ENCODE measurements at regions not wholly inside any gene's neighbourhood (a gene's known extent, or its start where the extent isn't known, plus 50 kb on each side); places are given as distances from the start of the nearest gene placed in this dataset.

DNA sequence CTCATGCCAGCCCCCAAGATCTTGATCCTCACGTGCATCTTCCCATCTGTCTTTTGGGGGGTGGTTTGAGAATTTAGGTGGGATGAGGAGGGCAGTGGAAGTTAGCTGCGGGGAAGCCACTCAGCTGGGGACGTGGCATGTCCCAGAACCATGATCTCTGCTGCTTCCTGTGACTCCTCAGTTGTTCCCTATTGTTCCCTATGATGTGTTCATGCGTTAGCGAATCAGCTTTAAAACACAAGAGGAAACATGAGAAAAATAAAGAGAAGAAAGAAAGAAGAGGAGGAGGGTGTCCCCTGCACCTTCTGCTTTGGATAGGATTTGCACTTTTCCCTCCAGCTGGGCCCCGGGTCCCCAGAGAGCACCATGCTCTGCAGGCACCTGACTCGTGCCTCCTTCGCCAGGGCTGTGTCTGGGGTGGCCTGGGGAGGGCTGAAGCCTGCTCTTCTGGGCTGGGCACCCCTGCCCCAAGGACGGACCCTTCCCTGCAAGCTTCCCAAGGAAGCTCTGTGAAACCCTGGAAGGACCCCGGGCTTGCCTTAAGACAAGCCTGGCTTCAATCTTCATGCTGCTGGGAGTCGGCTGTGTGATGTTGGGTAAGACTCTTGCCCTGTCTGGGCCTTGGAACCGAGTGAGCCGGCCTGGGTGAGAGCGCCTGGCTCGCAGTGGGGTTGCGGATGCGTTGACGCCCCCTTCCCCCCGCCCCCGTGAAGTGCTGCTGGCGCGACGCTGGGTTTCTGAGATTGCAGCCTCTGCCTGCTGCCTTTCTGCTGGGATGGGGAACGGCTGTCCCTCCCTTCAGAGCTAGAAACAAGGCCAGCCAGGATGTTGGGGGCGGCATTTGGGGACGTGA, 62.8 kb upstream of the CIBAR2 start:
- Histone ChIP-seq H3K27ac (ENCODE audit: low read depth in 2 of 2, low read length in 1 of 2) (peak overlapping the region; percentile 88 to 97), H3K4me1 (ENCODE audit: control insufficient read depth in 1 of 2, insufficient read depth in 2 of 2, low read depth in 1 of 2, low read length in 1 of 2) (peaks cover 26 to 79% of the 10 kb centered on the region in 2 experiments), H3K27me3 (ENCODE audit: insufficient read depth) (no peaks in the 10 kb centered on the region), H4K20me1 (ENCODE audit: insufficient read depth) (peaks cover 5% of the 10 kb centered on the region; the same call in 1 of the 2 replicates), H3K79me2 (ENCODE audit: insufficient read depth) (peaks cover 87% of the 10 kb centered on the region; the same call in 1 of the 2 replicates), H3K9ac (no peak overlapping the region), H3K9me2 (no peaks in the 10 kb centered on the region), H3F3A (replicated peaks; ENCODE audit: insufficient read depth) (peaks cover 21% of the 10 kb centered on the region), H3K4me3 (ENCODE audit: low read depth in 2 of 2, low read length in 1 of 2) (peak overlapping the region in 1 of 2 experiments; percentile 12; a peak in 2 of 4 replicates), H2AFZ (ENCODE audit: low read depth) (peak overlapping the region; percentile 54; the same call in 1 of the 2 replicates), H3K9me3 (no peaks in the 10 kb centered on the region), H3K36me3 (replicated peaks in 1 of 2; ENCODE audit: control insufficient read depth in 1 of 2, insufficient read depth in 2 of 2, low read length in 1 of 2) (no peaks in the 10 kb centered on the region), H3K4me2 (peak overlapping the region; percentile 93)
- POLR2A ChIA-PET = interaction anchor here (1.0 to 1.5 kb wide), 4 partner anchors 12 to 61 kb away, joined by 3 to 5 read pairs (median 4); no protein-coding TSS in a partner anchor
- WGBS (ENCODE audit: low lambda C conversion rate) = 83% methylated on average over 20 of the region's 26 CpGs
- TF ChIP-seq TCF12 (IDR thresholded peaks at IDR 0.05) (no peak), SIN3A (IDR thresholded peaks at IDR 0.05; ENCODE audit: borderline replicate concordance, low read depth, low read length) (no peak), RXRA (IDR thresholded peaks at IDR 0.05; ENCODE audit: borderline replicate concordance, low read depth) (no peak), RAD21 (IDR thresholded peaks at IDR 0.05; ENCODE audit: low read length) (no peak), TAF1 (IDR thresholded peaks at IDR 0.05; ENCODE audit: borderline replicate concordance, low read depth, low read length) (no peak), ELF1 (IDR thresholded peaks at IDR 0.05) (no peak), MXI1 (IDR thresholded peaks at IDR 0.05; ENCODE audit: low read depth, low read length) (no peak), EZH2phosphoT487 (IDR thresholded peaks at IDR 0.05; ENCODE audit: borderline replicate concordance, low read depth) (no peak), EP300 (IDR thresholded peaks at IDR 0.05; ENCODE audit: borderline replicate concordance in 1 of 2, low read depth in 1 of 2, low read length in 1 of 2) (no peak), TEAD4 (IDR thresholded peaks at IDR 0.05; ENCODE audit: borderline replicate concordance, insufficient read depth) (no peak), RCOR1 (IDR thresholded peaks at IDR 0.05; ENCODE audit: low read length) (no peak), FOXJ3 (CRISPR knock-in tag; IDR thresholded peaks at IDR 0.05) (no peak), RFX5 (IDR thresholded peaks at IDR 0.05; ENCODE audit: low read length) (no peak), MEF2A (IDR thresholded peaks at IDR 0.05; ENCODE audit: borderline replicate concordance, low read depth) (no peak), SMC3 (IDR thresholded peaks at IDR 0.05; ENCODE audit: low read depth, low read length) (no peak)
- TF ChIP-seq, protein P1, sequence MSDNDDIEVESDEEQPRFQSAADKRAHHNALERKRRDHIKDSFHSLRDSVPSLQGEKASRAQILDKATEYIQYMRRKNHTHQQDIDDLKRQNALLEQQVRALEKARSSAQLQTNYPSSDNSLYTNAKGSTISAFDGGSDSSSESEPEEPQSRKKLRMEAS (IDR thresholded peaks at IDR 0.05; ENCODE audit: low read depth) = no peak
- no peak for DNase-seq
- CTCF ChIA-PET = interaction anchor here (0.7 to 7.7 kb wide), 21 partner anchors 9 to 159 kb away, joined by 3 to 122 read pairs (median 8); no protein-coding TSS in a partner anchor

DNA sequence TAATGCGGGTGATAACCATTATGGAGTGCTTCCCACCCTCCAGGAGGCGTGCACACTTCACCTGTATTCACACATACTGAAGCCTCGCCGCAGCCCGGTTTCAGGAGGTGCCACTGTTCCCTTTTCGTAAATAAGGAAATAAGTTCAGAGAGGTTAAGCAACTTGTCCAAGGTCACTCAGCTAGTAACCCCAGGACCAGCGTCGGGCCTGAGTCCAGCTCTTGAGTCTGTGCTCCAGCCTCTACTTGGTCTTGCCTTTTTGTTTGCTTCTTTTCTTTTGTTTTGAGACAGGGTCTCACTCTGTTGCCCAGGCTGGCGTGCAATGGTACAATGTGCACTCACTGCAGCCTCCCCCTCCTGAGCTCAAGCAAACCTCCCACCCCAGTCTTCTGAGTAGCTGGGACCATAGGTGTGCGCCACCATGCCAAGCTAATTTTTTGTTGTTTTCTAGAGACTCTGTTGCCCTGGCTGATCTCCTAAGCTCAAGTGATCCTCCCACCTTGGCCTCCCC, 63.5 kb upstream of the CIBAR2 start:
- Histone ChIP-seq H4K20me1 (ENCODE audit: insufficient read depth) (peaks cover 5% of the 10 kb centered on the region; the same call in 1 of the 2 replicates), H3K4me3 (ENCODE audit: low read depth in 2 of 2, low read length in 1 of 2) (no peak overlapping the region), H3K27ac (ENCODE audit: low read depth in 2 of 2, low read length in 1 of 2) (no peak overlapping the region), H2AFZ (ENCODE audit: low read depth) (no peak overlapping the region), H3K9ac (no peak overlapping the region), H3K36me3 (replicated peaks in 1 of 2; ENCODE audit: control insufficient read depth in 1 of 2, insufficient read depth in 2 of 2, low read length in 1 of 2) (no peaks in the 10 kb centered on the region), H3K9me3 (no peaks in the 10 kb centered on the region), H3K79me2 (ENCODE audit: insufficient read depth) (peaks cover 87% of the 10 kb centered on the region; the same call in 1 of the 2 replicates), H3F3A (replicated peaks; ENCODE audit: insufficient read depth) (peaks cover 21% of the 10 kb centered on the region), H3K9me2 (no peaks in the 10 kb centered on the region), H3K4me2 (no peak overlapping the region), H3K4me1 (ENCODE audit: control insufficient read depth in 1 of 2, insufficient read depth in 2 of 2, low read depth in 1 of 2, low read length in 1 of 2) (peaks cover 26 to 79% of the 10 kb centered on the region in 2 experiments), H3K27me3 (ENCODE audit: insufficient read depth) (no peaks in the 10 kb centered on the region)
- POLR2A ChIA-PET = interaction anchor here (0.6 to 1.5 kb wide), 4 partner anchors 11 to 71 kb away, joined by 3 to 5 read pairs (median 3); no protein-coding TSS in a partner anchor
- WGBS (ENCODE audit: low lambda C conversion rate) = 94% methylated on average over 10 of the region's 10 CpGs
- DNase-seq = no peak
- CTCF ChIA-PET = interaction anchor here (0.7 to 7.7 kb wide), 12 partner anchors 9 to 77 kb away, joined by 3 to 122 read pairs (median 29); no protein-coding TSS in a partner anchor
- TF ChIP-seq, protein P2, sequence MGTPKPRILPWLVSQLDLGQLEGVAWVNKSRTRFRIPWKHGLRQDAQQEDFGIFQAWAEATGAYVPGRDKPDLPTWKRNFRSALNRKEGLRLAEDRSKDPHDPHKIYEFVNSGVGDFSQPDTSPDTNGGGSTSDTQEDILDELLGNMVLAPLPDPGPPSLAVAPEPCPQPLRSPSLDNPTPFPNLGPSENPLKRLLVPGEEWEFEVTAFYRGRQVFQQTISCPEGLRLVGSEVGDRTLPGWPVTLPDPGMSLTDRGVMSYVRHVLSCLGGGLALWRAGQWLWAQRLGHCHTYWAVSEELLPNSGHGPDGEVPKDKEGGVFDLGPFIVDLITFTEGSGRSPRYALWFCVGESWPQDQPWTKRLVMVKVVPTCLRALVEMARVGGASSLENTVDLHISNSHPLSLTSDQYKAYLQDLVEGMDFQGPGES (IDR thresholded peaks at IDR 0.05; ENCODE audit: low read depth, low read length) = no peak
- TF ChIP-seq RAD21 (IDR thresholded peaks at IDR 0.05; ENCODE audit: low read length) = no peak
- TF ChIP-seq NRF1 (IDR thresholded peaks at IDR 0.05; ENCODE audit: low read depth, low read length) = no peak
- no peak for TF ChIP-seq FOXM1 (IDR thresholded peaks at IDR 0.05; ENCODE audit: low read depth)
- TF ChIP-seq POLR2AphosphoS5 (IDR thresholded peaks at IDR 0.05; ENCODE audit: low read depth, low read length) = no peak
- TF ChIP-seq NFIC (IDR thresholded peaks at IDR 0.05; ENCODE audit: borderline replicate concordance) = no peak
- no peak for TF ChIP-seq RFX5 (IDR thresholded peaks at IDR 0.05; ENCODE audit: low read length)
- TF ChIP-seq JUND (IDR thresholded peaks at IDR 0.05) = no peak
- no peak for TF ChIP-seq RXRA (IDR thresholded peaks at IDR 0.05; ENCODE audit: borderline replicate concordance, low read depth)
- TF ChIP-seq FOXJ3 (CRISPR knock-in tag; IDR thresholded peaks at IDR 0.05) = no peak
- no peak for TF ChIP-seq ELF1 (IDR thresholded peaks at IDR 0.05)
- TF ChIP-seq TAF1 (IDR thresholded peaks at IDR 0.05; ENCODE audit: borderline replicate concordance, low read depth, low read length) = no peak
- TF ChIP-seq, protein P3, sequence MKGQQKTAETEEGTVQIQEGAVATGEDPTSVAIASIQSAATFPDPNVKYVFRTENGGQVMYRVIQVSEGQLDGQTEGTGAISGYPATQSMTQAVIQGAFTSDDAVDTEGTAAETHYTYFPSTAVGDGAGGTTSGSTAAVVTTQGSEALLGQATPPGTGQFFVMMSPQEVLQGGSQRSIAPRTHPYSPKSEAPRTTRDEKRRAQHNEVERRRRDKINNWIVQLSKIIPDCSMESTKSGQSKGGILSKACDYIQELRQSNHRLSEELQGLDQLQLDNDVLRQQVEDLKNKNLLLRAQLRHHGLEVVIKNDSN (IDR thresholded peaks at IDR 0.05; ENCODE audit: borderline replicate concordance, low read depth) = no peak
- TF ChIP-seq, protein P4, sequence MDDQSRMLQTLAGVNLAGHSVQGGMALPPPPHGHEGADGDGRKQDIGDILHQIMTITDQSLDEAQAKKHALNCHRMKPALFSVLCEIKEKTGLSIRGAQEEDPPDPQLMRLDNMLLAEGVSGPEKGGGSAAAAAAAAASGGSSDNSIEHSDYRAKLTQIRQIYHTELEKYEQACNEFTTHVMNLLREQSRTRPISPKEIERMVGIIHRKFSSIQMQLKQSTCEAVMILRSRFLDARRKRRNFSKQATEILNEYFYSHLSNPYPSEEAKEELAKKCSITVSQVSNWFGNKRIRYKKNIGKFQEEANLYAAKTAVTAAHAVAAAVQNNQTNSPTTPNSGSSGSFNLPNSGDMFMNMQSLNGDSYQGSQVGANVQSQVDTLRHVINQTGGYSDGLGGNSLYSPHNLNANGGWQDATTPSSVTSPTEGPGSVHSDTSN (IDR thresholded peaks at IDR 0.05) = no peak
